ENCODE measurements at regions not wholly inside any gene's neighbourhood (a gene's known extent, or its start where the extent isn't known, plus 50 kb on each side); places are given as distances from the start of the nearest gene placed in this dataset.
"Not testable (repeated sequence)": the region's sequence is repeated elsewhere in the genome, so short reads cannot be mapped to it uniquely, and the experiment has no call there.

DNA sequence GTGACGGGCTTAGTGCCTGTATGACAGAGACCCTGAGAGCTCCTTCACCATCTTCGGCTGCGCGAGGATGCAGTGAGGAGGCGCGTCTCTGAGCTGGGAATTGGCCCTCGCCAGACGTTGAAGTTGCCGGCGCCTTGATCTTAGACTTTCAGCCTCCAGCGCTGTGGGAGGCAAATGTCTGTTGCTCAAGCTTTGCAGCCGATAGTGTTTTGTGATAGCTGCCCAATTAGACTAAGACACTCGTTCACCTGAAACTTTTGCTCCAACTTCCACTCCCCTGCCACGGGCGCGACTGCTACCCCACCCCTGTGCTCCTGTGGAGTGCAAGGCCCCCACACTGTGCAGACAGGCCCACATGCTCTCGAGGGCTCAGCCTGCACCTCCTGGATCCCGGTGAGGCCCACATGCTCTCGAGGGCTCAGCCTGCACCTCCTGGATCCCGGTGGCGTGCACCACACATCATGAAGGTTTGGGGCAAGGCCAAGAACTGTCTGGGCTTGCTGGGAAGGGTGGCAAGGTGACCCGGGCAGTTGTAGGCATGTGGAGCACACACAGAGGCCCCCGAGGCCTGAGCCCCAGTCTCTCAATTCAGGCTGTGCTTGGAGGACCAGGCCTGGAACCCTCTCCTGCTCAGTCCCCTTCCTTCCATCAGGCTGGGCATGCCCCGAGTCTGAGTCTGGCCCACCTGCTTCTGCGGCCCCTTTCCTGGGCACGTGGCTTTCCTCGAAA is 324.6 kb downstream of the TMEM121 start:
- no peak for DNase-seq

DNA sequence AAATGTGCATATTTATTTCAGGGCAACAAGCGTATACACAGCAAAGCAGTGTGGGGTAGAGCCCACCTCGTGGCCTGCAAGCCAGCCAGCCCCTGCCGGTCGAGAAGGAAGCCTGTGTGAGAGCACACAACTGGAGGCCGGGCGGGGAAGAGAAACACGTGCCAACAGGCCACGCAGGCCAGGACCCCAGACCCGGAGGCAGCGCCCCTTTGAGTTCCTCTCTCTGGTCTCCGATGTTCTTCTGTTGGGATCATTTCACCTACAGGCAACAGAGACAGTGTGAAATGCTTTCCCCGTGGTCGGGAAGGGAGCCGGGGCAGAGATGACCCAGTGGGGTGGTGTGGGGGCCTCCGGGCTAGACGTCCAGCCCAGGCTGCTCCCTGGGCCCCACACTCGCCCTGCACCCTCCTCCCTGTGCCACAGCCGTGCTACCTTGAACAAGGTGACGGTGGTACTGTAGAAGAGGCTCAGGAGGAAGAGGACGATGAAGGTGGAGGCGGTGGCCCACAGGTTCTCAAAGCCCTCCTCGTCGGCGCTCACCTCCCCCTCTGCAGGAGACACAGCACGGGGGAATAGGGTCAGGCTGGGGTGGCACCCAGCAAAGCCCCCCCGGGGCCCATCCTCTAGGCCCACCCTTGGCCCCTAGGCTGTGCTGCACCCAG is 325.5 kb downstream of the TMEM121 start:
- no peak for DNase-seq

DNA sequence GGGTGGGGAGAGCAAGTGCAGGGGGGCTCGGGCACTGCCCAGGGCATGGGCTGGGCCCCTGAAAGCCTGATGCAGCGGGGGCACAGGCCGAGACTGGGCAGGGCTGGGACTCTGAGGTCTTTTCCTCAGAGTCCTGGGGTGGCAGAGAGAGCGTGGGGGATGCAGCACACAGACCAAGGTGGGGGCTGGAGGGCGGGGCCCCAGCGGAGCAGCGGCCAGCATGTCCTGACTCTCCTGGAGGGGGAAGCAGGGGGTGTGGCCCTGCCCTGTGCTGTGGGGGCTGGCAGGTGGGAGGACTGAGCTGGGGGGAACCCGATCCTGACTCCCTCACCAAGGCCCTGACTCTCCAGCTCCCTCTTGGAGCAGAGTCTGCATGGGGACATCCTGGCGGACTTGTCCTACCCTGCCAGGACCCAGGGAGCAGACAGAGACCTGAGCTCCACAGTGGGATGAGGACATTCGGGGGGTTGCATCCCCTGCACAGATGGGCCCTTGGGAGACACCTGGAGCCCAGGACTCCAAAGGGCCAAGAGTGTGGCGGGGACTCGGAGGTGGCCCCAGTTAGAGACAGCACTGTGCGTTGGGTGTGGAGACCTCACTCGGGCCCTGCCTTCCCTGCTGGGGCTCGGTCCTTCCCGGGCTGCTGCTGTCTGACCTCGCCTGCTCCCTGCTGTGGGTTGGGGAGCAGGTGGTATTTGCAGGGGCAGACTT is 326.1 kb downstream of the TMEM121 start:
- DNase-seq = no peak

DNA sequence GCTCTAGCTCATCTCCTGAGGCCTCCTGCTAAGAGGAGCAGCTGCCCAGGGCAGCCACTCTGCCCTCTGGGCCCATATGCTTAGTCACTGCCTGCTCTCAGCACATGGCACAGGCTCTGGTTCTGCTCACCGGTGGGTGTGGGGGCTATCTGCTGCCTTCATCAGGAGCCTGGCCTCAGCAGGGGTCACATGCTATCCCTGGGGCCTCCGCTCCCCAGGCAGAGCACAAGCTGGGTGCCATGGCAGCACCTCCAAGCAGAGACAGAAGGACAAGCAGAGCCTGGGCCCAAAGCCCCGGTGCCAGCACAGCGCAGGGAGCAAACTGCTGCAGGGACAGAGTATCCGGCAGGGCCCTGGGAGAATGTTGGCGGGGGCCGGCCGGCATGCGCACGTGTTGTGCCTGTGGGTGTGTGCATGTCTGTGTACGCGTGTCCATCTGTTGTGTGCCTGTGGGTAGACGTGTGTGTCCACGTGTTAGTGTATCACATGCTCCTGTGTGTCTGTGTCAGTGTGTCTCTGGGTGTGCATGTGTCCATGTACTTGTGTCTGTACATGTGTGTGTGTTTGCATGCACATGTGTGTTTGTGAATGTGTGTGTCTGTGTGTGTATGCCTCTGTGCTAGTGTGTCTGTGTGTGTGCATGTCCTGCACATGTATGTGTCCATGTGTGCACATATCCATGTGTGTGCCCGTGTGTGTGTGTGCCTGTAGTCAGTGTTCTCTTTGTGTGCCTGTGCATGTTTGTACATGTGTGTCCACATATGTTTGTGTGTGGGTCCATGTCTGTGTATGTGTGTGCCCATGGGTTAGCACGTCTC is 326.9 kb downstream of the TMEM121 start:
- DNase-seq = no peak

DNA sequence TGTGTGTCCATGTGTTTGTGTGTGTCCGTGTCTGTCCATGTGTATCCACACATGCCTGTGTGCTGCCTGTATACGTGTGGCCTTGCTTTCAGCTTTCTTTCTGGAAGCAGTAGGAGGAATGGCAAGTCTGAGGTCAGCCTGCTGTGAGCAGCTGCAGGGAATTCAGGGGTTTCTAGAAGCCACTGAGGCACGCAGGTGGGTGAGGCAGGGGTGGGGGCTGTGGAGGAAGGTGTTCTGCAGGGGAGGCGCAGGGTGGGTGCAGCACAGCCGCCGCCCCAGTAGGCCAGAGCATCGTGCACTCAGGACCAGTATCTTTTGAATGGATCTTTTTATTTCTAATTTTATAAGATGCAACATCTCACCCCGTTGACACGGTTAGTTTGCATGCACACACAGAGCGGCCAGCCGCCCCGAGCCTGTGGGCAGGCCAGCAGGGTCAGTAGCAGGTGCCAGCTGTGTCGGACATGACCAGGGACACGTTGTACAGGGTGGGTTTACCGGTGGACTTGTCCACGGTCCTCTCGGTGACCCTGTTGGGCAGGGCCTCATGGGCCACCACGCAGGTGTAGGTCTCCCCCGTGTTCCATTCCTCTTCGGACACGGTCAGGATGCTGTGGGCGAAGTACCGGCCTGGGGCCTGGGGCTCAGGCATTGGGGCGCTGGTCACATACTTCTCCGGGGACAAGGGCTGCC is 327.7 kb downstream of the TMEM121 start:
- DNase-seq = no peak

DNA sequence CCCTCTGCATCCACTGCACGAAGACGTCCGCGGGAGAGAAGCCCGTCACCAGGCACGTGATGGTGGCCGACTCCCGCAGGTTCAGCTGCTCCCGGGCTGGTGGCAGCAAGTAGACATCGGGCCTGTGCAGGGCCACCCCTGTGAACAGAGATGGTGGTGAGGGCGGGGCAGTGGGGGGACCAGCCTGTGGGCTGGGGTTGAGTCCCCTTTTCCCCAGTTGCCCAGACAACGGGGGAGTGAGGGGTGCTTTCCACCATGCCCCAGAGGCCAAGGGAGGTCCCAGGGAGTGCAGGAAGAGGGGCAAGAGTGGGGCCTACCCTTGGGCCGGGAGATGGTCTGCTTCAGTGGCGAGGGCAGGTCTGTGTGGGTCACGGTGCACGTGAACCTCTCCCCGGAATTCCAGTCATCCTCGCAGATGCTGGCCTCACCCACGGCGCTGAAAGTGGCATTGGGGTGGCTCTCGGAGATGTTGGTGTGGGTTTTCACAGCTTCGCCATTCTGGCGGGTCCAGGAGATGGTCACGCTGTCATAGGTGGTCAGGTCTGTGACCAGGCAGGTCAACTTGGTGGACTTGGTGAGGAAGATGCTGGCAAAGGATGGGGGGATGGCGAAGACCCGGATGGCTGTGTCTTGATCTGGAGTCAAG is 328.3 kb downstream of the TMEM121 start:
- no peak for DNase-seq

DNA sequence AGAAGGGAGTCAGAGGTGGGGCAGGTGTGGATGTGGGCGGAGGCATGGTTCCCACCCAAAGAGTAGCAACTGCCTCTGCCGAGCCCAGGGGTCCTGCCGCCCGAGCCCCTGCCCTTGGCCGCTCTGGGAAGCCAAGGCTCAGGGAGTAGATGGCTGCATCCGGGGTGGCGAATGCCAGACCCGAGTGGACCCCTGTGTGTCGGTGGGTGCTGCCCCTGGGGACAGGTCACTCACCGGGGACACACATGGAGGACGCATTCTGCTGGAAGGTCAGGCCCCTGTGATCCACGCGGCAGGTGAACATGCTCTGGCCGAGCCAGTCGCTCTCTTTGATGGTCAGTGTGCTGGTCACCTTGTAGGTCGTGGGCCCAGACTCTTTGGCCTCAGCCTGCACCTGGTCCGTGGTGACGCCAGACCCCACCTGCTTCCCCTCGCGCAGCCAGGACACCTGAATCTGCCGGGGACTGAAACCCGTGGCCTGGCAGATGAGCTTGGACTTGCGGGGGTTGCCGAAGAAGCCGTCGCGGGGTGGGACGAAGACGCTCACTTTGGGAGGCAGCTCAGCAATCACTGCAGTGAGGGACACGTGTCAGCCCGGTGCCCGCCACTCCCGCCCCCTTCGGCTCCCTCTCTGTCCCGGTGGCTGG is 329.0 kb downstream of the TMEM121 start:
- no peak for DNase-seq

DNA sequence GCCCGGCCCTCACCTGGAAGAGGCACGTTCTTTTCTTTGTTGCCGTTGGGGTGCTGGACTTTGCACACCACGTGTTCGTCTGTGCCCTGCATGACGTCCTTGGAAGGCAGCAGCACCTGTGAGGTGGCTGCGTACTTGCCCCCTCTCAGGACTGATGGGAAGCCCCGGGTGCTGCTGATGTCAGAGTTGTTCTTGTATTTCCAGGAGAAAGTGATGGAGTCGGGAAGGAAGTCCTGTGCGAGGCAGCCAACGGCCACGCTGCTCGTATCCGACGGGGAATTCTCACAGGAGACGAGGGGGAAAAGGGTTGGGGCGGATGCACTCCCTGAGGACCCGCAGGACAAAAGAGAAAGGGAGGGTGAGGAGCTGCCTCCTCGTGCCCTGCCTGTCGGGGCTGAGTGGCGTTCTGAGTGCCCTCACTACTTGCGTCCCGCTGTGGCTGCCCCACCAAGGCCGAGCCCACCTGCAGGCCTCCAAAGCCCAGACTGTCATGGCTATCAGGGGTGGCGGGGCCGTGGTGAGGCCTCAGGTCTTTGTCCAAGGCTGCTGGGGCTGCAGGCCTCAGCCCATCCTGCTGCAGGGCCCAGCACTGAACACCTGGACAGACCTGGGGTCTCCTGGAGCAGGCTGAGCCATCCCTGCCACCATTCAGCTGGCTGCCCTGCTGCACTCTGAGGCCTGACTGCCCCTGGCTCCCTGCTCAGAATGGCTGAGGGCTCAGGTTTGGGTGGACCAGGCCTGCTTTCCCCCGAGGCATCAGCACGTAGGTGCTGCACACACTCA is 329.7 kb downstream of the TMEM121 start:
- DNase-seq = no peak

DNA sequence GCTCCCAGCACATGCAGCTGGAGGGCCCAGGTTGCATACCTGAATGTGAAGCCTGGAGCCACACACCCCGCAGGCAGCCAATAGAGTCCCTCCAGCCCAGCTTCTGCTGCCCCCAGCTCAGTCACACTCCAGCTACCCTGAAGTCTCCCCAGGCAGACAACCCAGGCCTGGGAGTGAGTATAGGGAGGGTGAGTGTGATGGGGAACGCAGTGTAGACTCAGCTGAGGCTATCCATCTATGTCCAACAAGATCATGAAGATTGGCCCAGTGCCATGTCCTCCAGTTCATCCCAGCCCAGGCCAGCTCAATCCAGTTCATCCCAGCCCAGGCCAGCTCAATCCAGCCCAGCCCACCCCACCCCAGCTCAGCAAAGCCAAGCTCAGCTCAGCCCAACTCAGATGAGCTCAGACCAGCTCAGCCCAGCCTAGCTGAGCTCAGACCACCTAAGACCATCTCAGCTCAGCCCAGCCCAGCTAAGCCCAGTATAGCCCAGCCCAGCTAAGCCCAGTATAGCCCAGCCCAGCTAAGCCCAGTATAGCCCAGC is 330.4 kb downstream of the TMEM121 start:
- no peak for DNase-seq

DNA sequence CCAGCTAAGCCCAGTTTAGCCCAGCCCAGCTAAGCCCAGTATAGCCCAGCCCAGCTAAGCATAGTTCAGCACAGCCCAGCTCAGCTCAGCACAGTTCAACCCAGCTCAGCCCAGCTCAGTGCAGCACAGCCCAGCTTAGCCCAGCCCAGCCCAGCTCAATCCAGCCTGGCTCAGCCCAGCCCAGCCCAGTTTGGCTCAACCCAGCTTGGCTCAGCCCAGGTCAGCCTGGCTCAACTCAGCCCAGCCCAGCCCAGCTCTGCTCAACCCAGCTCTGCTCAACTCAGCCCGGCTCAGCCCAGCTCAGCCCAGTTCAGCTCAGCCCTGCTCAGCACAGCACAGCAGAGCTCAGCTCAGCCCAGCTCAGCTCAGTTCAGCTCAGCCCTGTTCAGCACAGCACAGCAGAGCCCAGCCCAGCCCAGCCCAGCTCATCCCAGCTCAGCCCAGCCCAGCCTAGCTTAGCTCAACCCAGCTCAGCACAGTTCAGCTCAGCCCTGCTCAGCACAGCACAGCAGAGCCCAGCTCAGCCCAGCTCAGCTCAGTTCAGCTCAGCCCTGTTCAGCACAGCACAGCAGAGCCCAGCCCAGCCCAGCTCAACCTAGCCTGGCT is 330.9 kb downstream of the TMEM121 start:
- DNase-seq = no peak

DNA sequence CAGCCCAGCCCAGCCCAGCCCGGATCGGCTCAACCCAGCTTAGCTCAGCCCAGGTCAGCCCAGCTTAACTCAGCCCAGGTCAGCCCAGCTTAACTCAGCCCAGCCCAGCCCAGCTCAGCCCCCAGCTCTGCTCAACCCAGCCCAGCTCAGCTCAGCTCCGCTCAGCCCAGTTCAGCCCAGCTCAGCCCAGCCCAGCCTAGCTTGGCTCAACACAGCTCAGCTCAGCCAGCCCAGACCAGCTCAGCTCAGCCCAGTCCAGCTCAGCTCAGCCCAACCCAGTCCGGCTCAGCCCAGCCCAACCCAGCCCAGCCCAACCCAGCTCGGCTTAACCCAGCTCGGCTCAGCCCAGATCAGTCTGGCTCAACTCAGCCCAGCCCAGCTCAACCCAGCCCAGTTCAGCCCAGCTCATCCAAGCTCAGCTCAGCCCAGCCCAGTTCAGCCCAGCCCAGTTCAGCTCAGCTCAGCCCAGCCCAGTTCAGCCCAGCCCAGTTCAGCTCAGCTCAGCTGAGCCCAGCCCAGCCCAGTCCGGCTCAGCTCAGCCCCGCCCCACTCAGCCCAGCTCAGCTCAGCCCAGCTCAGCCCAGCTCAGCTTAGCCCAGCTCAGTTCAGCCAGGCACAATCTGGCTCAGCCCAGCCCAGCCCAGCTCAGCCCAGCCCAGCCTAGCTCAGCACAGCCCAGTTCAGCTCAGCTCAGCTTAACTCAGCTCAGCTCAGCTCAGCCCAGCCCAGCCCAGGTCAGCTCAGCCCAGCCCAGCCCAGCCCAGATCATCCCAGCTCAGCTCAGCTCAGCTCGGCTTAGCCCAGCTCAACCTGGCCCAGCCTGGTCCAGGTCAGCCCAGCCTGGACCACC is 331.7 kb downstream of the TMEM121 start:
- DNase-seq = no peak

DNA sequence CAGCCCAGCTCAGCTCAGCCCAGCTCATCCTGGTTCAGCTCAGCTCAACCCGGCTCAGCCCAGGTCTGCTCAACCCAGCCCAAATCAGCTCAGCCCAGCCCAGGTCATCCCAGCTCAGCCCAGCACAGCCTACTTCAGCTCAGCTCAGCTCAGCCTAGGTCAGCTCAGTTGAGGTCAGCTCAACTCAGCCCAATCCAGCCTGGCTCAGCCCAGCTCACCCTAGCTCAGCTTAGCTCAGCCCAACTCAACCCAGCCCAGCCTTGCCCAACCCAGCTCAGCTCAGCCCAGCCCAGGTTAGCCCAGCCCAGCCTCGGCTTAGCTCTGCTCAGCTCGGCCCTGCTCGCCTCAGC is 332.3 kb downstream of the TMEM121 start:
- DNase-seq = no peak

DNA sequence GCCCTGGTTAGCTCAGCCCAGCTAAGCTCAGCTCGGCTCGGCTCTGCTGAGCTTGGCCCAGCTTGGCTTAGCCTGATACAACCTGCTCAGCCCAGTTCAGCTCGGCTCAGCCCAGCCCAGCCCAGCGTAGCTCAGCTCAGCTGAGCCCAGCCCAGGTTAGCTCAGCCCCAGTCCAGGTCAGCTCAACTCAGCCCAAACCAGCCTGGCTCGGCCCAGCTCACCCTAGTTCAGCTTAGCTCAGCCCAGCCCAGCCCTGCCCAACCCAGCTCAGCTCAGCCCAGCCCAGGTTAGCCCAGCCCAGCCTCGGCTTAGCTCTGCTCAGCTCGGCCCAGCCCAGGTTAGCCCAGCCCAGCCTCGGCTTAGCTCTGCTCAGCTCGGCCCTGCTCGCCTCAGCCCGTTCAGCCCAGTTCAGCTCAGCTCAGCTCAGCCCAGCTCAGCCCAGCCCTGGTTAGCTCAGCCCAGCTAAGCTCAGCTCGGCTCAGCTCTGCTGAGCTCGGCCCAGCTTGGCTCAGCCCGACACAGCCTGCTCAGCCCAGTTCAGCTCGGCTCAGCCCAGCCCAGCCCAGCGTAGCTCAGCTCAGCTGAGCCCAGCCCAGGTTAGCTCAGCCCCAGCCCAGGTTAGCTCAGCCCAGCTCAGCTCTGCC is 332.8 kb downstream of the TMEM121 start:
- DNase-seq = not testable (repeated sequence)

DNA sequence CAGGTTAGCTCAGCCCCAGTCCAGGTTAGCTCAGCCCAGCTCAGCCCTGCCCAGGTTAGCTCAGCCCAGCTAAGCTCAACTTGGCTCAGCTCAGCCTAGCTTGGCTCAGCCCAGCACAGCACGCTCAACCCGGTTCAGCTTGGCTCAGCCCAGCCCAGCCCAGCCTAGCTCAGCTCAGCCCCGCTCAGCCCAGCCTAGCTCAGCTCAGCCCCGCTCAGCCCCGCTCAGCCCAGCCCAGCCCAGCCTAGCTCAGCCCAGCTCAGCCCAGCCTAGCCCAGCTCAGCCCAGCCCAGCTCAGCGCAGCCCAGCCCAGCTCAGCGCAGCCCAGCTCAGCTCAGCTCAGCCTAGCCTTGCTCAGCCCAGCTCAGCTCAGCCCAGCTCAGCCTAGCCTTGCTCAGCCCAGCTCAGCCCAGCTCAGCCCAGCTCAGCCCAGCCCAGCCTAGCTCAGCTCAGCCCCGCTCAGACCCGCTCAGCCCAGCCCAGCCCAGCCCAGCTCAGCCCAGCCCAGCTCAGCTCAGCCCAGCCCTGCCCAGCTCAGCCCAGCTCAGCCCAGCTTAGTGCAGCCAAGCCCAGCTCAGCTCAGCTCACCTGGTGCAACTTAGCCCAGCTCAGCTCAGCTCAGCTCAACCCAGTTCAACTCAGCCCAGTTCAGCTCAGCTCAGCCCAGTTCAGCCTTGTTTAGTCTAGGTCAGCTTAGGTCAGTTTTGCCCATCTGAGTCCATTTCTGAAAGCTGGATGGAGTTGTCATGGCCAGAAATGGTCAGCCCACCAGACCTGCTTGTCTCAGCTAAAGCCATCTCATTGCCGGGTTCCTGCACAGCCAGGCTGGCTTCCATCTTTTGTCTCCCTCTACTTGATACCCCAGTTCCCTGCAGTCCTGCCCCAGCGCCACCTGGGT is 333.6 kb downstream of the TMEM121 start:
- no peak for DNase-seq

DNA sequence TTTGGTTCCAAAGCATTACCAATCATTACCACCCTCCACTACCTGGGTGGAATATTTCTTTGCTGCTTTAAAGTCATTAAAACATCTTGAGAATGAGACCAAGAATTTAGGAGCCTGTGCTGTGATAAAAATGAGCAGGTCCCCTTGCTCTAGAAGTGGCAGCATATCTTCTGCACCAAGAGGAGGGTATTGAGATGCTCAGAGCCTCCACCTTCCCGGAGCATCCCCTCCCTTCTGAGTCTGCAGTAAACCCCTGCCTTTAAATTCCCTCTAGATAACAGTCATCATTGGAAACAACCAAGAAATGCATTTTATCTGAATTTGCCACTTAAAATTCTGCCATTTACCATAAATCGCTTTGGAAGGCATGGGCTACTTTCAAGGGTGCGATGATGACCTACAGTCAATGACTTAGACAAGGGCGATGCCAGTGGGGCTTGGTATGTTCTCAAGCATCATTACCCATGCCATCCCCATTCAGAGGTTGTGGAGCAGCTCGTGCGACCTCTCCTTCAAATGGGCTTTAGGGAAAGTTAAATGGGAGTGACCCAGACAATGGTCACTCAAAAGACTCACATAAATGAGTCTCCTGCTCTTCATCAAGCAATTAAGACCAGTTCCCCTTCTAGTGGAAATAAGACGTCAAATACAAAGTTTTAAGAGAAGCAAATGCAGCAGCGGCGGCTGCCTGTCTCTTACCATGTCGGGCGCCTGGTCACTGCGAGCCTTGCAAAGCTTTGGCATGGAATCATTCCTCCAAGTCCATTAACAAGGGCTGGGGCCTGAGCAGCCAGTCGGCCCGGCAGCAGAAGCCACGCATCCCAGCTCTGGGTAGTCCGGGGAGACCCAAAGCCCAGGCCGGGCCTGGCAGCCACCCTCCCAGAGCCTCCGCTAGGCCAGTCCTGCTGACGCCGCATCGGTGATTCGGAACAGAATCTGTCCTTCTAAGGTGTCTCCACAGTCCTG is 334.5 kb downstream of the TMEM121 start:
- DNase-seq = no peak

DNA sequence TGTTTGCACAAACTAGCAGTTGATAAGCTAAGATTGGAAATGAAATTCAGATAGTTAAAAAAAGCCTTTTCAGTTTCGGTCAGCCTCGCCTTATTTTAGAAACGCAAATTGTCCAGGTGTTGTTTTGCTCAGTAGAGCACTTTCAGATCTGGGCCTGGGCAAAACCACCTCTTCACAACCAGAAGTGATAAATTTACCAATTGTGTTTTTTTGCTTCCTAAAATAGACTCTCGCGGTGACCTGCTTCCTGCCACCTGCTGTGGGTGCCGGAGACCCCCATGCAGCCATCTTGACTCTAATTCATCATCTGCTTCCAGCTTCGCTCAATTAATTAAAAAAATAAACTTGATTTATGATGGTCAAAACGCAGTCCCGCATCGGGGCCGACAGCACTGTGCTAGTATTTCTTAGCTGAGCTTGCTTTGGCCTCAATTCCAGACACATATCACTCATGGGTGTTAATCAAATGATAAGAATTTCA is 335.6 kb downstream of the TMEM121 start:
- DNase-seq = no peak
